NCI-H2081 (cell line): ENCODE measurements at regions not wholly inside any gene's neighbourhood (a gene's known extent, or its start where the extent isn't known, plus 50 kb on each side); places are given as distances from the start of the nearest gene placed in this dataset.
"Not testable (repeated sequence)": the region's sequence is repeated elsewhere in the genome, so short reads cannot be mapped to it uniquely, and the experiment has no call there.

ENCODE experiments used
- DNase-seq, 2 experiments: peaks; one replicate each; lab custom pipeline; 2025; lab: John Stamatoyannopoulos, UW

GRCh38 chr9:88596376-88596775 lies 61.4 kb downstream of the NXNL2 start:
- DNase-seq, result no peak

- DNase-seq, result no peak
Observed at GRCh38 chr9:88604836-88605511, 70.0 kb downstream of the NXNL2 start.

- no peak for DNase-seq
Observed at GRCh38 chr9:88605512-88606362, 70.8 kb downstream of the NXNL2 start.

GRCh38 chr9:88614359-88614758 lies 79.4 kb downstream of the NXNL2 start:
- DNase-seq, result no peak

GRCh38 chr9:88623698-88624097 lies 88.7 kb downstream of the NXNL2 start:
- no peak for DNase-seq

GRCh38 chr9:88628114-88628513 lies 93.1 kb downstream of the NXNL2 start:
- no peak for DNase-seq

- DNase-seq, result no peak
Observed at GRCh38 chr9:88628811-88629210, 93.8 kb downstream of the NXNL2 start.

- DNase-seq, result not testable (repeated sequence)
Observed at GRCh38 chr9:88630574-88630973, 95.6 kb downstream of the NXNL2 start.

- DNase-seq, result no peak
Observed at GRCh38 chr9:88635151-88635550, 100.2 kb downstream of the NXNL2 start.

- no peak for DNase-seq
Observed at GRCh38 chr9:88641456-88642240, 106.7 kb downstream of the NXNL2 start.

- no peak for DNase-seq
Observed at GRCh38 chr9:88642336-88642735, 107.4 kb downstream of the NXNL2 start.

- no peak for DNase-seq
Observed at GRCh38 chr9:88643931-88644330, 109.0 kb downstream of the NXNL2 start.

GRCh38 chr9:88645172-88645878 lies 110.3 kb downstream of the NXNL2 start:
- DNase-seq, result no peak

- no peak for DNase-seq
Observed at GRCh38 chr9:88645879-88646199, 110.9 kb downstream of the NXNL2 start.

GRCh38 chr9:88646539-88647300 lies 111.7 kb downstream of the NXNL2 start:
- DNase-seq, result no peak

GRCh38 chr9:88651682-88652633 lies 117.0 kb downstream of the NXNL2 start:
- DNase-seq, result no peak

- no peak for DNase-seq
Observed at GRCh38 chr9:88652876-88653275, 117.9 kb downstream of the NXNL2 start.

GRCh38 chr9:88653406-88653805 lies 118.4 kb downstream of the NXNL2 start:
- DNase-seq, result no peak

- no peak for DNase-seq
Observed at GRCh38 chr9:88653911-88654310, 118.9 kb downstream of the NXNL2 start.

- no peak for DNase-seq
Observed at GRCh38 chr9:88657893-88658292, 122.9 kb downstream of the NXNL2 start.
